Activated T-cell treated with anti-CD3 and anti-CD28 coated beads, Interleukin-2, amount 50 U/mL, for 4 hours (primary cell): ENCODE measurements at regions not wholly inside any gene's neighbourhood (a gene's known extent, or its start where the extent isn't known, plus 50 kb on each side); places are given as distances from the start of the nearest gene placed in this dataset.

Experiments used
- ATAC-seq, 2 donors: fragments of 200-7000 bp; cut with Tn5 transposase; one replicate each; pipeline ENCODE4 v1.10.0; 2021
- DNase-seq: peaks from one replicate; pipeline ENCODE4 v3.0.0-alpha.2; 2020
- H3K27me3 Mint-ChIP-seq: one replicate; pipeline ENCODE4 v1.8.0; 2021; ENCODE audit warnings: low read depth, mixed read lengths
- H3K36me3 Mint-ChIP-seq: one replicate; pipeline ENCODE4 v1.8.0; 2022; ENCODE audit warnings: mixed read lengths; ENCODE audit not compliant: insufficient read depth
- H3K4me1 Mint-ChIP-seq: one replicate; pipeline ENCODE4 v1.8.0; 2021; ENCODE audit warnings: low read depth, mixed read lengths
- H3K4me3 Mint-ChIP-seq: one replicate; pipeline ENCODE4 v1.8.0; 2021; ENCODE audit warnings: mild to moderate bottlenecking, moderate library complexity, mixed read lengths
- H3K9me3 Mint-ChIP-seq: one replicate; pipeline ENCODE4 v1.8.0; 2021; ENCODE audit warnings: mixed read lengths

- no peaks in the 10 kb centered on the region for H3K4me1 Mint-ChIP-seq
Measured at GRCh38 chrY:19053806-19054205, 280.3 kb upstream of the HSFY2 start.

GRCh38 chrY:19051021-19051420, 277.5 kb upstream of the HSFY2 start:
- DNase-seq (no peak), ATAC-seq (no peak)
- H3K4me1 Mint-ChIP-seq = no peaks in the 10 kb centered on the region
- H3K4me3 Mint-ChIP-seq = no peak overlapping the region
- no peaks in the 10 kb centered on the region for H3K9me3 Mint-ChIP-seq
- no peaks in the 10 kb centered on the region for H3K27me3 Mint-ChIP-seq
- no peaks in the 10 kb centered on the region for H3K36me3 Mint-ChIP-seq

More at GRCh38 chrY:19053806-19054205, 280.3 kb upstream of the HSFY2 start:
- no peak for ATAC-seq
- no peak overlapping the region for H3K4me3 Mint-ChIP-seq
- H3K9me3 Mint-ChIP-seq = no peaks in the 10 kb centered on the region
- H3K27me3 Mint-ChIP-seq = no peaks in the 10 kb centered on the region
- no peaks in the 10 kb centered on the region for H3K36me3 Mint-ChIP-seq
- no peak for DNase-seq

GRCh38 chrY:19042984-19043442, 269.5 kb upstream of the HSFY2 start:
- ATAC-seq = no peak
- no peaks in the 10 kb centered on the region for H3K27me3 Mint-ChIP-seq
- no peaks in the 10 kb centered on the region for H3K9me3 Mint-ChIP-seq
- DNase-seq = no peak
- no peaks in the 10 kb centered on the region for H3K4me1 Mint-ChIP-seq
- H3K36me3 Mint-ChIP-seq = peaks cover 2% of the 10 kb centered on the region
- no peak overlapping the region for H3K4me3 Mint-ChIP-seq

- H3K4me3 Mint-ChIP-seq = no peak overlapping the region
- no peaks in the 10 kb centered on the region for H3K27me3 Mint-ChIP-seq
- DNase-seq = no peak
- H3K4me1 Mint-ChIP-seq = no peaks in the 10 kb centered on the region
- H3K9me3 Mint-ChIP-seq = no peaks in the 10 kb centered on the region
- no peak for ATAC-seq
- H3K36me3 Mint-ChIP-seq = peaks cover 2% of the 10 kb centered on the region
Measured at GRCh38 chrY:19042306-19042958, 268.9 kb upstream of the HSFY2 start.

GRCh38 chrY:19026631-19027030, 253.1 kb upstream of the HSFY2 start:
- no peaks in the 10 kb centered on the region for H3K36me3 Mint-ChIP-seq
- no peaks in the 10 kb centered on the region for H3K4me1 Mint-ChIP-seq
- ATAC-seq (no peak), DNase-seq (no peak)
- H3K4me3 Mint-ChIP-seq = no peak overlapping the region
- no peaks in the 10 kb centered on the region for H3K27me3 Mint-ChIP-seq
- H3K9me3 Mint-ChIP-seq = no peaks in the 10 kb centered on the region

GRCh38 chrY:19023934-19024333, 250.4 kb upstream of the HSFY2 start:
- Mint-ChIP-seq H3K27me3 (no peaks in the 10 kb centered on the region), H3K4me3 (no peak overlapping the region)
- ATAC-seq = no peak

GRCh38 chrY:19020193-19020592, 246.7 kb upstream of the HSFY2 start:
- Mint-ChIP-seq H3K4me1 (peaks cover 3% of the 10 kb centered on the region), H3K4me3 (no peak overlapping the region), H3K9me3 (no peaks in the 10 kb centered on the region), H3K36me3 (no peaks in the 10 kb centered on the region), H3K27me3 (no peaks in the 10 kb centered on the region)
- ATAC-seq (no peak), DNase-seq (no peak)

More at GRCh38 chrY:19023934-19024333, 250.4 kb upstream of the HSFY2 start:
- no peaks in the 10 kb centered on the region for H3K4me1 Mint-ChIP-seq
- H3K9me3 Mint-ChIP-seq = no peaks in the 10 kb centered on the region
- no peak for DNase-seq
- H3K36me3 Mint-ChIP-seq = no peaks in the 10 kb centered on the region

- Mint-ChIP-seq H3K27me3 (no peaks in the 10 kb centered on the region), H3K36me3 (no peaks in the 10 kb centered on the region), H3K9me3 (no peaks in the 10 kb centered on the region), H3K4me3 (no peak overlapping the region), H3K4me1 (peaks cover 3% of the 10 kb centered on the region)
- DNase-seq = no peak
- ATAC-seq = no peak
Measured at GRCh38 chrY:19016990-19017389, 243.5 kb upstream of the HSFY2 start.

GRCh38 chrY:19015854-19016253, 242.3 kb upstream of the HSFY2 start:
- no peak for DNase-seq
- peaks cover 3% of the 10 kb centered on the region for H3K4me1 Mint-ChIP-seq
- no peak for ATAC-seq

GRCh38 chrY:19015213-19015612, 241.7 kb upstream of the HSFY2 start:
- Mint-ChIP-seq H3K36me3 (no peaks in the 10 kb centered on the region), H3K9me3 (no peaks in the 10 kb centered on the region), H3K4me1 (peaks cover 3% of the 10 kb centered on the region), H3K4me3 (no peak overlapping the region), H3K27me3 (no peaks in the 10 kb centered on the region)
- no peak for ATAC-seq
- no peak for DNase-seq

More at GRCh38 chrY:19015854-19016253, 242.3 kb upstream of the HSFY2 start:
- H3K4me3 Mint-ChIP-seq = no peak overlapping the region
- no peaks in the 10 kb centered on the region for H3K9me3 Mint-ChIP-seq
- no peaks in the 10 kb centered on the region for H3K36me3 Mint-ChIP-seq
- H3K27me3 Mint-ChIP-seq = no peaks in the 10 kb centered on the region

- no peak for ATAC-seq
- no peak for DNase-seq
- no peaks in the 10 kb centered on the region for H3K27me3 Mint-ChIP-seq
- H3K9me3 Mint-ChIP-seq = no peaks in the 10 kb centered on the region
- H3K4me1 Mint-ChIP-seq = peaks cover 3% of the 10 kb centered on the region
- H3K4me3 Mint-ChIP-seq = no peak overlapping the region
- no peaks in the 10 kb centered on the region for H3K36me3 Mint-ChIP-seq
Measured at GRCh38 chrY:19012985-19013384, 239.4 kb upstream of the HSFY2 start.

- DNase-seq (no peak), ATAC-seq (peak in 1 of 2 donors; percentile 70)
- Mint-ChIP-seq H3K4me1 (peaks cover 3% of the 10 kb centered on the region), H3K9me3 (no peaks in the 10 kb centered on the region), H3K27me3 (no peaks in the 10 kb centered on the region), H3K36me3 (no peaks in the 10 kb centered on the region), H3K4me3 (no peak overlapping the region)
Measured at GRCh38 chrY:19011605-19012090, 238.1 kb upstream of the HSFY2 start.

GRCh38 chrY:19006234-19006633, 232.7 kb upstream of the HSFY2 start:
- DNase-seq (no peak), ATAC-seq (no peak)
- Mint-ChIP-seq H3K36me3 (no peaks in the 10 kb centered on the region), H3K4me3 (no peak overlapping the region), H3K9me3 (no peaks in the 10 kb centered on the region), H3K27me3 (no peaks in the 10 kb centered on the region), H3K4me1 (no peaks in the 10 kb centered on the region)

- Mint-ChIP-seq H3K4me3 (no peak overlapping the region), H3K9me3 (no peaks in the 10 kb centered on the region), H3K4me1 (no peaks in the 10 kb centered on the region), H3K36me3 (no peaks in the 10 kb centered on the region), H3K27me3 (no peaks in the 10 kb centered on the region)
- DNase-seq (no peak), ATAC-seq (no peak)
Measured at GRCh38 chrY:19005579-19005978, 232.0 kb upstream of the HSFY2 start.

- Mint-ChIP-seq H3K9me3 (no peaks in the 10 kb centered on the region), H3K36me3 (no peaks in the 10 kb centered on the region), H3K4me1 (no peaks in the 10 kb centered on the region), H3K27me3 (no peaks in the 10 kb centered on the region), H3K4me3 (no peak overlapping the region)
- no peak for DNase-seq
- ATAC-seq = no peak
Measured at GRCh38 chrY:18997635-18998240, 224.2 kb upstream of the HSFY2 start.
